Coronary artery (tissue), 2 donors: ENCODE measurements at regions not wholly inside any gene's neighbourhood (a gene's known extent, or its start where the extent isn't known, plus 50 kb on each side); places are given as distances from the start of the nearest gene placed in this dataset.

ENCODE experiments used
- DNase-seq: peaks from one replicate; pipeline ENCODE4 v3.0.0-alpha.2; 2017; ENCODE audit warnings: low spot score
- H3K27ac ChIP-seq, 2 donors: fragments of 200-600 bp; sonication (generic); one replicate each; pipeline ENCODE4 v1.5.1; 2016 to 2019
- H3K4me3 ChIP-seq: fragments of 200-600 bp; sonication (generic); 2 replicates; pipeline ENCODE4 v1.5.1; 2016; ENCODE audit warnings: mild to moderate bottlenecking, moderate library complexity
- CTCF ChIP-seq: fragments of 200-600 bp; sonication (generic); IDR thresholded peaks from one replicate; pipeline ENCODE4 v1.5.1; 2019; ENCODE audit warnings: antibody characterized with exemption

GRCh38 chr4:126047114-126047513 is 732.4 kb downstream of the FAT4 start:
- no peak for DNase-seq
- no peak overlapping the region for H3K27ac ChIP-seq
- H3K4me3 ChIP-seq = no peak overlapping the region
- TF ChIP-seq CTCF = no peak

GRCh38 chr4:126051689-126052424 is 737.1 kb downstream of the FAT4 start:
- no peak for DNase-seq
- no peak overlapping the region for H3K27ac ChIP-seq
- no peak overlapping the region for H3K4me3 ChIP-seq
- no peak for TF ChIP-seq CTCF

- Histone ChIP-seq H3K4me3 (no peak overlapping the region), H3K27ac (no peak overlapping the region)
- TF ChIP-seq CTCF = no peak
- no peak for DNase-seq
Measured at GRCh38 chr4:126056116-126056650, 741.4 kb downstream of the FAT4 start.

- DNase-seq = no peak
- no peak overlapping the region for H3K27ac ChIP-seq
- no peak for TF ChIP-seq CTCF
- H3K4me3 ChIP-seq = no peak overlapping the region
Measured at GRCh38 chr4:126057371-126057770, 742.6 kb downstream of the FAT4 start.

GRCh38 chr4:126058596-126058995 is 743.8 kb downstream of the FAT4 start:
- no peak overlapping the region for H3K27ac ChIP-seq
- H3K4me3 ChIP-seq = no peak overlapping the region
- TF ChIP-seq CTCF = no peak
- no peak for DNase-seq

GRCh38 chr4:126061655-126062054 is 746.9 kb downstream of the FAT4 start:
- Histone ChIP-seq H3K4me3 (no peak overlapping the region), H3K27ac (no peak overlapping the region)
- TF ChIP-seq CTCF = no peak
- no peak for DNase-seq

- no peak for TF ChIP-seq CTCF
- Histone ChIP-seq H3K27ac (no peak overlapping the region), H3K4me3 (no peak overlapping the region)
- DNase-seq = no peak
Measured at GRCh38 chr4:126065016-126065415, 750.3 kb downstream of the FAT4 start.
